ENCODE measurements at regions not wholly inside any gene's neighbourhood (a gene's known extent, or its start where the extent isn't known, plus 50 kb on each side); places are given as distances from the start of the nearest gene placed in this dataset.

DNA sequence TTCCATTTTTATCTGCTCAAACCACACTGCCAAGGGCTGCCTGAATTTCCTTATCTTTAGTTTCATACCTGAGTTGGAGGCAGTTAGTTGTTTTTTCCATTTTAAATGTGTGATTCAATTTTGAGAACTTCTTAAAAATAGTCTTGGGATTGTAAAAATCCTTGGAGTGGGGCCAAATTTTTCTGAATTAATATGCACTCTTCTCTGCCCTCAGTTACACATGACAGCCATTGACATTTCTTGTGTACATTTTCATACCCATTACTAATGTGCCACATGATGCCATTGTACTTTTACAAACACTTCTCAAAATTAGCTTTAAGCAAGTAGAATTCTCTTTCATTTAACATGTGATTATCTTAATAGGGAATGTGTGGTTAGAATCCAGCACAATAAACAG, 141.7 kb downstream of the C3orf38 start:
- Histone ChIP-seq H4K8ac (ENCODE audit: low read depth in 2 of 2, low read length in 2 of 2) (no peak overlapping the region), H3K56ac (ENCODE audit: extremely low read depth, insufficient read depth, low read length) (no peak overlapping the region), H3K9me1 (ENCODE audit: insufficient read depth, low read length) (no peaks in the 10 kb centered on the region), H2BK120ac (ENCODE audit: low read depth, low read length) (no peak overlapping the region), H3K27ac (ENCODE audit: insufficient read depth, low read length) (no peak overlapping the region), H2AFZ (replicated peaks; ENCODE audit: low read length, poor library complexity) (no peak overlapping the region), H2BK15ac (ENCODE audit: low read depth, low read length) (no peak overlapping the region), H3K9me3 (ENCODE audit: control insufficient read depth, insufficient read depth, low read length) (no peaks in the 10 kb centered on the region), H2BK20ac (ENCODE audit: low read depth, low read length) (no peak overlapping the region), H4K20me1 (ENCODE audit: insufficient read depth, low read length) (no peaks in the 10 kb centered on the region), H3K4me3 (ENCODE audit: insufficient read depth, low read depth, low read length) (no peak overlapping the region), H3K4me1 (ENCODE audit: control insufficient read depth, insufficient read depth, low read length) (no peaks in the 10 kb centered on the region), H3K27me3 (ENCODE audit: control insufficient read depth, insufficient read depth, low read length) (no peaks in the 10 kb centered on the region), H4K5ac (ENCODE audit: low read depth, low read length) (no peak overlapping the region), H4K91ac (ENCODE audit: insufficient read depth, low read depth, low read length) (no peak overlapping the region), H3K36me3 (ENCODE audit: control insufficient read depth, insufficient read depth, low read length) (no peaks in the 10 kb centered on the region), H2AK5ac (ENCODE audit: low read depth, low read length) (no peak overlapping the region), H3K4ac (ENCODE audit: low read depth, low read length) (no peak overlapping the region), H2AK9ac (replicated peaks; ENCODE audit: low read depth, low read length, poor library complexity) (no peak overlapping the region), H3K23ac (ENCODE audit: low read depth, low read length) (no peak overlapping the region), H3K9ac (ENCODE audit: low read depth, low read length) (no peak overlapping the region), H3K4me2 (ENCODE audit: low read depth, low read length) (no peak overlapping the region), H3K18ac (ENCODE audit: low read depth, low read length) (no peak overlapping the region), H2BK5ac (ENCODE audit: low read depth, low read length, poor library complexity, severe bottlenecking) (no peak overlapping the region), H3K79me1 (ENCODE audit: low read depth in 1 of 2, low read length in 2 of 2) (no peaks in the 10 kb centered on the region), H3K14ac (replicated peaks; ENCODE audit: low read depth, low read length) (no peak overlapping the region)
- BruUV-seq (replicated peaks): no TSS peak
- ChIA-PET POLR2A (ENCODE audit: unreplicated experiment) (no interaction called here), CTCF (no interaction called here)
- intact Hi-C loops (cut with micrococcal nuclease) (no loop called here), in situ Hi-C loops (cut with MboI; ENCODE audit: low sequenced_read_pairs) (no loop called here), dilution Hi-C loops (cut with HindIII; ENCODE audit: low sequenced_read_pairs, unreplicated experiment) (no loop called here)
- TF ChIP-seq CHD1 (IDR thresholded peaks at IDR 0.05; ENCODE audit: low read depth, low read length) (no peak), ELK1 (IDR thresholded peaks at IDR 0.05; ENCODE audit: borderline replicate concordance, low read depth, low read length) (no peak), NFE2L2 (IDR thresholded peaks at IDR 0.05; ENCODE audit: low read depth, low read length) (no peak), MXI1 (IDR thresholded peaks at IDR 0.05; ENCODE audit: borderline replicate concordance, low read depth, low read length) (no peak), CEBPB (IDR thresholded peaks at IDR 0.05; ENCODE audit: low read depth, low read length) (no peak), USF2 (IDR thresholded peaks at IDR 0.05; ENCODE audit: low read depth, low read length) (no peak), RCOR1 (IDR thresholded peaks at IDR 0.05; ENCODE audit: insufficient replicate concordance, low read length) (no peak), BHLHE40 (IDR thresholded peaks at IDR 0.05; ENCODE audit: low read depth, low read length) (no peak), MAZ (IDR thresholded peaks at IDR 0.05; ENCODE audit: borderline replicate concordance, low read depth, low read length) (no peak), RFX5 (IDR thresholded peaks at IDR 0.05; ENCODE audit: low read depth, low read length) (no peak), POLR2A (IDR thresholded peaks at IDR 0.05; ENCODE audit: low read depth, low read length) (no peak), FOS (IDR thresholded peaks at IDR 0.05; ENCODE audit: low read depth, low read length) (no peak), SMC3 (IDR thresholded peaks at IDR 0.05; ENCODE audit: low read depth, low read length) (no peak), MAFK (IDR thresholded peaks at IDR 0.05; ENCODE audit: low read depth, low read length) (no peak), RAD21 (IDR thresholded peaks at IDR 0.05; ENCODE audit: low read length) (no peak)
- TF ChIP-seq, protein P1, sequence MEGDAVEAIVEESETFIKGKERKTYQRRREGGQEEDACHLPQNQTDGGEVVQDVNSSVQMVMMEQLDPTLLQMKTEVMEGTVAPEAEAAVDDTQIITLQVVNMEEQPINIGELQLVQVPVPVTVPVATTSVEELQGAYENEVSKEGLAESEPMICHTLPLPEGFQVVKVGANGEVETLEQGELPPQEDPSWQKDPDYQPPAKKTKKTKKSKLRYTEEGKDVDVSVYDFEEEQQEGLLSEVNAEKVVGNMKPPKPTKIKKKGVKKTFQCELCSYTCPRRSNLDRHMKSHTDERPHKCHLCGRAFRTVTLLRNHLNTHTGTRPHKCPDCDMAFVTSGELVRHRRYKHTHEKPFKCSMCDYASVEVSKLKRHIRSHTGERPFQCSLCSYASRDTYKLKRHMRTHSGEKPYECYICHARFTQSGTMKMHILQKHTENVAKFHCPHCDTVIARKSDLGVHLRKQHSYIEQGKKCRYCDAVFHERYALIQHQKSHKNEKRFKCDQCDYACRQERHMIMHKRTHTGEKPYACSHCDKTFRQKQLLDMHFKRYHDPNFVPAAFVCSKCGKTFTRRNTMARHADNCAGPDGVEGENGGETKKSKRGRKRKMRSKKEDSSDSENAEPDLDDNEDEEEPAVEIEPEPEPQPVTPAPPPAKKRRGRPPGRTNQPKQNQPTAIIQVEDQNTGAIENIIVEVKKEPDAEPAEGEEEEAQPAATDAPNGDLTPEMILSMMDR (conservative IDR thresholded peaks at IDR 0.05; ENCODE audit: low read depth, low read length): no peak
- ATAC-seq (ENCODE audit: low read depth) (no peak), DNase-seq (no peak)

All from IMR-90 (cell line).